ENCODE measurements at regions not wholly inside any gene's neighbourhood (a gene's known extent, or its start where the extent isn't known, plus 50 kb on each side); places are given as distances from the start of the nearest gene placed in this dataset.

GRCh38 chr6:132079286-132079685, 128.1 kb upstream of the CCN2 start:
- no peaks in the 10 kb centered on the region for H3K4me1 Mint-ChIP-seq
- no peak overlapping the region for H3K27ac Mint-ChIP-seq
- TF ChIP-seq NFYB (CRISPR knock-in tag; conservative IDR thresholded peaks at IDR 0.05; ENCODE audit: low read depth), result no peak
- TF ChIP-seq, protein P1, sequence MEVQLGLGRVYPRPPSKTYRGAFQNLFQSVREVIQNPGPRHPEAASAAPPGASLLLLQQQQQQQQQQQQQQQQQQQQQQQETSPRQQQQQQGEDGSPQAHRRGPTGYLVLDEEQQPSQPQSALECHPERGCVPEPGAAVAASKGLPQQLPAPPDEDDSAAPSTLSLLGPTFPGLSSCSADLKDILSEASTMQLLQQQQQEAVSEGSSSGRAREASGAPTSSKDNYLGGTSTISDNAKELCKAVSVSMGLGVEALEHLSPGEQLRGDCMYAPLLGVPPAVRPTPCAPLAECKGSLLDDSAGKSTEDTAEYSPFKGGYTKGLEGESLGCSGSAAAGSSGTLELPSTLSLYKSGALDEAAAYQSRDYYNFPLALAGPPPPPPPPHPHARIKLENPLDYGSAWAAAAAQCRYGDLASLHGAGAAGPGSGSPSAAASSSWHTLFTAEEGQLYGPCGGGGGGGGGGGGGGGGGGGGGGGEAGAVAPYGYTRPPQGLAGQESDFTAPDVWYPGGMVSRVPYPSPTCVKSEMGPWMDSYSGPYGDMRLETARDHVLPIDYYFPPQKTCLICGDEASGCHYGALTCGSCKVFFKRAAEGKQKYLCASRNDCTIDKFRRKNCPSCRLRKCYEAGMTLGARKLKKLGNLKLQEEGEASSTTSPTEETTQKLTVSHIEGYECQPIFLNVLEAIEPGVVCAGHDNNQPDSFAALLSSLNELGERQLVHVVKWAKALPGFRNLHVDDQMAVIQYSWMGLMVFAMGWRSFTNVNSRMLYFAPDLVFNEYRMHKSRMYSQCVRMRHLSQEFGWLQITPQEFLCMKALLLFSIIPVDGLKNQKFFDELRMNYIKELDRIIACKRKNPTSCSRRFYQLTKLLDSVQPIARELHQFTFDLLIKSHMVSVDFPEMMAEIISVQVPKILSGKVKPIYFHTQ (CRISPR knock-in tag; IDR thresholded peaks at IDR 0.05), result no peak
- H3K36me3 Mint-ChIP-seq, result no peaks in the 10 kb centered on the region
- CTCF ChIA-PET, result no interaction called here
- H3K27me3 Mint-ChIP-seq (ENCODE audit: low read depth), result no peaks in the 10 kb centered on the region
- POLR2A ChIA-PET, result interaction anchor here (0.7 kb wide), 1 partner anchor 20 kb away, joined by 3 read pairs; no protein-coding TSS in a partner anchor
- DNase-seq (ENCODE audit: low spot score) (no peak), ATAC-seq (no peak)
- H3K4me3 Mint-ChIP-seq, result no peak overlapping the region
- peaks cover 3% of the 10 kb centered on the region; the same call in 1 of the 2 replicates for H3K9me3 Mint-ChIP-seq

GRCh38 chr6:132076452-132076851, 125.3 kb upstream of the CCN2 start:
- Mint-ChIP-seq H3K4me1 (no peaks in the 10 kb centered on the region), H3K36me3 (no peaks in the 10 kb centered on the region)

More at GRCh38 chr6:132076452-132076851, 125.3 kb upstream of the CCN2 start:
- no peak for ATAC-seq
- no peak for DNase-seq (ENCODE audit: low spot score)
- ChIA-PET CTCF (no interaction called here), POLR2A (no interaction called here)
- Mint-ChIP-seq H3K4me3 (no peak overlapping the region), H3K9me3 (peaks cover 3% of the 10 kb centered on the region; the same call in 1 of the 2 replicates), H3K27ac (no peak overlapping the region), H3K27me3 (ENCODE audit: low read depth) (no peaks in the 10 kb centered on the region)
- TF ChIP-seq ZNF671 (CRISPR knock-in tag; IDR thresholded peaks at IDR 0.05), result no peak
- TF ChIP-seq IRF2 (CRISPR knock-in tag; IDR thresholded peaks at IDR 0.05; ENCODE audit: borderline replicate concordance, low read depth), result no peak
- TF ChIP-seq GTF2I (CRISPR knock-in tag; conservative IDR thresholded peaks at IDR 0.05), result no peak
- TF ChIP-seq IRF1 (CRISPR knock-in tag; IDR thresholded peaks at IDR 0.05), result no peak
- TF ChIP-seq ESRRA (CRISPR knock-in tag; IDR thresholded peaks at IDR 0.05; ENCODE audit: borderline replicate concordance), result no peak
- no peak for TF ChIP-seq RORB (CRISPR knock-in tag; IDR thresholded peaks at IDR 0.05)
- TF ChIP-seq FOXP1 (CRISPR knock-in tag; IDR thresholded peaks at IDR 0.05; ENCODE audit: borderline replicate concordance), result no peak
- TF ChIP-seq, protein P2, sequence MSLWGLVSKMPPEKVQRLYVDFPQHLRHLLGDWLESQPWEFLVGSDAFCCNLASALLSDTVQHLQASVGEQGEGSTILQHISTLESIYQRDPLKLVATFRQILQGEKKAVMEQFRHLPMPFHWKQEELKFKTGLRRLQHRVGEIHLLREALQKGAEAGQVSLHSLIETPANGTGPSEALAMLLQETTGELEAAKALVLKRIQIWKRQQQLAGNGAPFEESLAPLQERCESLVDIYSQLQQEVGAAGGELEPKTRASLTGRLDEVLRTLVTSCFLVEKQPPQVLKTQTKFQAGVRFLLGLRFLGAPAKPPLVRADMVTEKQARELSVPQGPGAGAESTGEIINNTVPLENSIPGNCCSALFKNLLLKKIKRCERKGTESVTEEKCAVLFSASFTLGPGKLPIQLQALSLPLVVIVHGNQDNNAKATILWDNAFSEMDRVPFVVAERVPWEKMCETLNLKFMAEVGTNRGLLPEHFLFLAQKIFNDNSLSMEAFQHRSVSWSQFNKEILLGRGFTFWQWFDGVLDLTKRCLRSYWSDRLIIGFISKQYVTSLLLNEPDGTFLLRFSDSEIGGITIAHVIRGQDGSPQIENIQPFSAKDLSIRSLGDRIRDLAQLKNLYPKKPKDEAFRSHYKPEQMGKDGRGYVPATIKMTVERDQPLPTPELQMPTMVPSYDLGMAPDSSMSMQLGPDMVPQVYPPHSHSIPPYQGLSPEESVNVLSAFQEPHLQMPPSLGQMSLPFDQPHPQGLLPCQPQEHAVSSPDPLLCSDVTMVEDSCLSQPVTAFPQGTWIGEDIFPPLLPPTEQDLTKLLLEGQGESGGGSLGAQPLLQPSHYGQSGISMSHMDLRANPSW (CRISPR knock-in tag; conservative IDR thresholded peaks at IDR 0.05; ENCODE audit: low read depth), result no peak
- no peak for TF ChIP-seq CBFB (CRISPR knock-in tag; IDR thresholded peaks at IDR 0.05; ENCODE audit: low read depth)
- TF ChIP-seq ZBTB21 (CRISPR knock-in tag; IDR thresholded peaks at IDR 0.05; ENCODE audit: borderline replicate concordance), result no peak
- no peak for TF ChIP-seq PRDM15 (CRISPR knock-in tag; IDR thresholded peaks at IDR 0.05)
- TF ChIP-seq SMAD4 (CRISPR knock-in tag; IDR thresholded peaks at IDR 0.05), result no peak
